Mucosa of gallbladder (tissue), 1 donor: ENCODE measurements at regions not wholly inside any gene's neighbourhood (a gene's known extent, or its start where the extent isn't known, plus 50 kb on each side); places are given as distances from the start of the nearest gene placed in this dataset.

Source experiments
- DNase-seq: peaks from one replicate; pipeline ENCODE4 v3.0.0-alpha.2; 2020; ENCODE audit warnings: low spot score
- donor health status: DM: no; HTN: no; CAD: no.

DNA sequence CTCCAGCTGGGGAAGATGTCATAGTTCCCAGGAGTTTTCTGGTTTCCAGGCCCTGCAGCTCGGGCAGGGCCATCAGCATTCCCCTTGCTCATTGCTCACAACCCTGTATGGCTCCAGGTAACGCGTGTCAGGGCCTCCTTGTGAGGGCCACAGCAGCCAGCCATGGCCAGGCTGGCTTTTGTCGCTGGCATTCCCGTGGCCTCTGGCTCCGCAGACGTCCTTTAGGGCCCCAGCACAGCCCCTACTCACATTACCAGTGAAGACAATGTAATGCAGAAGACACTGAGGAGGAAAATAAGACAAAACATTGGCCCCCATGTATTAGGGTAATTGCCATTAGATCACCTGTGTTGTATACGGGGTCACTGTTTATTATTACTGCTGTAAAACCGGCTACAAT is 1799.0 kb downstream of the TP53TG3F start:
- no peak for DNase-seq

DNA sequence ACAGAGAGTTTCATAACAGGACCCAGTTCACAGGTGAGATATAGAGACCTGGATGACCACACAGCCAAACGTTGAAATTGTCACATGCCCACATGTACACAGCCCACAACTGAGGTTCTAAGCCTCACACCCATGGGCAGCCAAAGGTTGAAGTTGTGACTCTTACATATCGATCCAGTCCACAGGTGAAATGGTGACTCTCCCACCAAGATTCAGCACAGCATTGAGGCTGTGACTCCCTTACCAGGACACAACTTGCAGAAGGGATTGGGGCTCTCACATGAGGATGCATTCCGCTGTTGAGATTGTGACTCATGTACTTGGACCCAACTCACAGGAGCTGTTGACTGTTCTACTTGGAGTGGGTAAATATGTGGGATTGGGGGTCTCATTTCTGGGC is 1836.4 kb downstream of the TP53TG3F start:
- no peak for DNase-seq

DNA sequence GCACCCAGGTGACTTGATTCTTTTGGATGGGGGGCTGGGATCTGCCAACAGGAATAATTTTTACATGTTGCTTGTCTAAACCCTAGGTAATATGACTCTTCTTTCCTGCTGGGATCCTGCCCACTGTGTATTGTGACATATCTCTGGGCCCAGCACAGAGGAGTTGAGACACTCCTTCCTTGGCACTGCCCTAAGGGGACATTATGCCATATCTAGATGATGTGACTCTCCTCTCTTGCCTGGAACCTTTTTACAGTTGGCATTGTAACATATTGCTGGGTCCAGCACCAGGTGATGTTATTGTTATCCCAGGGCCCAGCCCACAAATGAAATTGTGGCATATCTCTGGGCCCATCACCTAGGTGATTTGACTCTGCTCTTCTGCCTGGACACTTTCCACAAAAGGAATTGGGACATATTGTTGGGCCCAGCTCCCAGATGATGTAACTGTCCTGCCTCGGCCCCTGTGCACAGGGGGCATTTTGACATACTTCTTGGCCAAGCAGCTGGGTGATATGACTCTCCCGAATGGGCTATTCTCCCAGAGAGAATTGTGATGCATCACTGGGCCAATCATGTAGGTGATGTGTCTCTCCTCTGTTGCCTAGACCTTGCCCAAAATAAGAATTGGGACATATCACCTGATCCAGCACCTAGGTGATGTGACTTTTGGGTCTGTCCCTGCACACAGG is 1837.7 kb downstream of the TP53TG3F start:
- DNase-seq = no peak

DNA sequence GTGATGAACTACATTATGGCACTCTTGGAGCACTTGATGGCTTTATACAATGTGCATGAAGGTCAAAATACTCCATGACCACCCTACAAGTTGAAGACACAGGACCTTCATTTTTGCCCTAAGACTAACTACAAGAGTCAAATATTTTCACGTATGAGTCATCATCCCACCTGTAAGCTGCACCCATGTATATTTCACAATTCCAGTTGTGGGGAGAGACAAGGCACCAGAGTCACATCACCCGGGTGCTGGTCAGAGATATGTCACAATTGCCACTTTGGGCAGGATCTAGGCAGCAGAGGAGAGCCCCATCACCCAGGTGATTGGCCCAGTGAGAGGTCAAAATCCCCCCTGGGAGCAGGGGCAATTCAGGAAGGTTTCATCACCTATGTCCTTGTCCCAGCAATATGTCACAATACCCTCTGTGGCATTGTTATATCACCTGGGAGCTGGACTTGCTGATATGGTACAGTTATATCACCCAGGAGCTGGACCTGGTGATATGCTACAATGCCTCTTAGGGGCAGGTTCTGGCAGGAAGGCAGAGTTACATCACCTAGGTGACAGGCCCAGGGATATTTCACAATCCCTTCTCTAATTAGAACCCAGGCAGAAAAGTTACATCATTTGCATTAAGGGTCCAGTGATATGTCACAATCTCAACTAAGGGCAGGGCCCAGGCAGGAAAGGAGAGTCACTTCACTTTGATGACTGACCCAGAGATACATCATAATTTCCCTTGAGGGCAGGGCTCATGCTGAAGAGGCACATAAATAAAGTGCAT is 1839.2 kb downstream of the TP53TG3F start:
- DNase-seq = no peak

DNA sequence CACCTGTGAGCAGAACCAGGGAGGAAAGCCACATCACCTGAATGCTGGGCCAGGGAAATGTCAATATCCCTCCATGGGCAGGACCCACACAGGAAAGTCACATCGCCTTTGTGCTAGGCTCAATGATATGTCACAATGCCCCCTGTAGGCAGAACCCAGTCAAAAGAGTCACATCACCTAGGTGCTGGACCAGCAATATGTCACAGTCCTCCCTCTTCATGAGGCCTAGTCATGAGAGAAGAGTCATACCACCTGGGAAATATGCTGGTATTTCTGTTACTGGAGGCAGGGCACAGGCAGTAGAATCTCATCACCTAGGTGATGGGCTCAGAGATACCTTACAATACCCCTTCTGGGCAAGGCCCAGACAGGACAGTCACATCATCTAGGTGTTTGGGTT is 1843.4 kb downstream of the TP53TG3F start:
- DNase-seq = no peak

DNA sequence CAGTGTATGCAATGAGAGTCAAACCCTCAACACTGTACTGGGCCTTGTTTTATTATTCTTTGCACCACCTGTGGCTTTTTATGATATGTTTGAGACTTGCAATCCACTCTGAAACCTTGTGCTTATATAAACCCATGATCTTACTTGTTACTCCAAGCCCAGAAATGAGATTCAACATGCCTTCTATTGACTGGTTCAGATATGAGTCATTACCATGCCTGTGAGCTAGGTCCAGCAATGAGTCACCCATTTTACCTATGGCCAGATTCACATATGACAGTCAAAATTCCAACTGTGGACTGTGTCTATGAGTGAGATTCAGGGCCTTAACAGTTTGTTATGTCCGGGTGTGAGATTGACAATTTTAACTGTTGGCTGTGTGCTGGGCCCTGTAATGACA is 1846.1 kb downstream of the TP53TG3F start:
- DNase-seq = no peak

DNA sequence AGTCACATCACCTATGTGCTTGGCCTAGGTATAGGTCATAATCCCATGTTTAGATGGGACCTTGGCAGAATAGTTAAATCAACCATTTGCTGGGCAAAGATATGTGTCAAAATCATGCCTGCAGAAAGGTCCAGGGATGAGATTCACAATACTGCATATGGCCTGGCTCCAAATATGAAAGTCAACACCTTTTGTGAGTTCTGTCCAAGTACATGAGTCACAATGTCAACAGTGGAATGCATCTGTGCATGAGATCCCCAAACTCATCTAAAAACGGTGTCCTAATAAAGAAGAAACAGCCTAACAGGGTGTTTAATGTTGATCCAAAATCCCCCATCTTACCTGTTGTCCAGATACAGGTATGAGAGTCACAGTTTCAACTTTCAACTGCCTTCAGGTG is 1847.5 kb downstream of the TP53TG3F start:
- DNase-seq = no peak

DNA sequence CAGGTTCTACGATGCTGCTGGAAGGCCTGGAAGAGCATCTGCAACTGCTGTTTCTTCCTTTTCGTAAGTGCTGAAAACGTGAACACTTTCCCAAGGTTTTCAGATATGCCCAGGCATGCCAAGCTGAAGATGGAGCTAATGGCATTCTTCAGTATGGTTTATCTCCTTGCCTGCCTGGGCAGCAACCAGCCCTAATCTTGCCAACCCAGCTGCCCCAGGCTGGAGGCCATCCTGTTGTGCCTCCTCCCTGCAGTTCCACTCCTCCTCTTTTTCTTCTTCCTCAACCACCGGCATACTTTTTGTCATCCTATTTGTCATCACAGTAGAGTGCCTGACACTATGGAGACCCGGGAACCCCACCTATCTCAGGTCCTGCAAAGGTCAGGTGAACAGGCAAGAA is 1849.3 kb downstream of the TP53TG3F start:
- DNase-seq = no peak

DNA sequence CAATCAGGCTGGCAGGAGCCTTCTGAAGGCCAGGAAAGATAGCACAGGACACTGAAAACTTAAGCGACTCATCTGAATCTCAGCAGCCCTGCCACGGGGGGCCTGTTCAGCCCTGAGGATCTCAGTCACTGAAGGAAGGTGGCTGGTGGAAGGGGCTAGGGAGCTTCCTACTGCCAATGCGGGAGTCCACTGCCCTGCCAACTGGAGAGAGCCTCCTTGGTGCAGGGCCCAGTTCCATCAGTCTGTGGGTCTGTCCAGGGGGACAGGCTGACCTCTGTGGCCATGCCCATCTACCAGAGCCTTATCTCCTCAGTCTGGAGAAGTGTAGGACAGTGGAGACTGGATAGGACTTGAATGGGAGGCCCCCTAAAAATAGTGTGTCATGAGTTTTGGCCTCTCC is 1851.6 kb downstream of the TP53TG3F start:
- DNase-seq = no peak

DNA sequence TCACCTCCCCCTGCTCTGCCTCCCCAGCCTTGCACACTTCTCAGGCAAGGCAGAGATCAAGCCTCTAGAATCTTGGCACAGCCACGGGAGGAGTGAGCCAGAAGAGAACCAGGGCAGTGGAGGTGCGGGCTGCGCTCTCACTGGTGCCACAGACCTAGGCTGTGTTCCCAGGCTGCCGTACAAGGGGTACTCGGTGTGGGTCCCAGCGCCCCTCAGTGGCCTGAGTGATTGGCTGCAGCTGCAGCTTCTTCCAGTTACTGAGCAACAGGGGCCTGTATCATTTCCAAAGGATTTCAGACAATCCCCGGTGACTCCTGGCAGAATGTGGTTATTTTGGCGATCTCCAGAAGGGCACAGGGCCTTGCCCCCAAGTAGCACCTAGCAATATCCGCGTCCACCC is 1852.1 kb downstream of the TP53TG3F start:
- DNase-seq = no peak

DNA sequence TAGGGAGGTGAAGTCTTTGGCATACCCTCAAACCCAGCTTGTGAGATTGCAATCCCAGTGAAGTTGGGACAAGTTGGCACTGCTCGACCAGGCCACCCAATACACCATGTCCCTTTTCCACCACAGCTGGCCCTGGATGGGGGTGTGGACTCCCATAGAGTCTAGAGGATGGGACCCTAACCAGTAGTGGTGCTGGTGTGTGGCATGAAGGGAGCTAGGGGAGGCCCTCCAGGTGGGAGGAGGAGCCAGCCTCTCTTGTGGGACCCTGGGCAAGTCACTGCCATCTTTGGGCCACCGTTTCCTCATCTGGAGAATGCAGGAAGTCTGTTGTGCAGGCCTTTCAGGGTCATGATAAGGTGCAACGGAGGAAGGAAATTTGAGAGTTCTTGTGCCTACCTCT is 1854.9 kb downstream of the TP53TG3F start:
- DNase-seq = no peak

DNA sequence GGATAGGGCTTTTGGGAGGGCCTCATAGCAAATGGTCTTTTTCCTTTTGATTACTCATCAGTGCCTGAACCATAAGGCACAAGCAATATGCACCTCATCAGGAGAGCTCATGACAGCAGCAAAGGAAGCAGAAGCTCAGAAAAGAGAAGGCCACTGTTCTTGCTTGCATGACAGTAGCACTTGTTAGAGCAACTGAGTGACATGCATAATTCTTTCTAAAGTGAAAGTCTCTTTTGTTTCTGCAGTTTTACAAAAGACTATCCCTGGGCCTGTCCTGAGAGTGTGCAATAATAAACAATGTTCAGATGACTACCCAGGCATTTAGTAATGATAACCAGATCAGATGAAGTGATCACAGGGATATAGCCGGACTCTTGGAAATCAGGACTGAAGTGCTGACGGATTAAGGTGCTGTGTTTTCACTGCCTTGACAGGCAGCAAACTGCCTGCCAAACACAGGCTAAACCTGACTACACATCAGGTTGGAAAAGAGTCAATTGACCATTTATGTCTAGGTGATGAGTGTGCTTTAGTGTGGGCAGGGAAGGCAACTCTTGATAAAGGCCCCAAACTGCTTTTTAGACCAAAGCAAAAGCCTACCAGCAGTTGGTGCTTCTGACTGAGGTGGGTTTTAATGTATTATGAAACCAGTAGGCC is 1860.3 kb downstream of the TP53TG3F start:
- DNase-seq = no peak

DNA sequence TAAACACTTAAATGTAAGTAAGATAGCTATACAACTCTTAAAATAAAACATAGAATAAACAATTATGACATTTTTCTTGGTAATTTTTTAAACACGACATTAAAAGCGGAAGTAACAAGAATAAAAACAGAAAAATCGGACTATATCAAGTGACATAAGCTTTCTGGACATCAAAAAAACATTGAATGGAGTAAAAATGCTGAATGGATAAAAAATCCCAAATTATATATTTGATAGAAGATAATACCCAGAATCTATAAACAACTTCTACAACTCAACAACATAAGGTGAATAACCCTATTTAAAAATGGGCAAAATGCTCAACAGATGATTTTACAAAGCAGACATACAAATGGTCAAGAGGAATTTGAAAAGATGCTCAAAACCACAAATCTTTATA is 1866.5 kb downstream of the TP53TG3F start:
- no peak for DNase-seq

DNA sequence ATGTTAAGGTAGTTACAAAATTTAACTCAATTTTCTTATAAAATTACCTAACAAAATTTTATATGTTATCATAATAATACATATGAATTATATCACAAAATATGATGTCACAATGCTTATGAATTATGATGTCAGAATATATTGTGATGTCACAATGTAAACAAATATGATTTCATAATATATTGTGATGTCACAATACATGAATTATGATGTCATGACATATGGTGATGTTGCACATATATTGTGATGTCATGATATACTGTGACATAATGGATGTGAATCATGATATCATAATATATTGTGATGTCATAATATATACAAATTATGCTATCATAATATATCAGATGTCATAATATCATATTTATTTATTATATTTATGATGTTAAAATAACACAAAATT is 1879.9 kb downstream of the TP53TG3F start:
- no peak for DNase-seq

DNA sequence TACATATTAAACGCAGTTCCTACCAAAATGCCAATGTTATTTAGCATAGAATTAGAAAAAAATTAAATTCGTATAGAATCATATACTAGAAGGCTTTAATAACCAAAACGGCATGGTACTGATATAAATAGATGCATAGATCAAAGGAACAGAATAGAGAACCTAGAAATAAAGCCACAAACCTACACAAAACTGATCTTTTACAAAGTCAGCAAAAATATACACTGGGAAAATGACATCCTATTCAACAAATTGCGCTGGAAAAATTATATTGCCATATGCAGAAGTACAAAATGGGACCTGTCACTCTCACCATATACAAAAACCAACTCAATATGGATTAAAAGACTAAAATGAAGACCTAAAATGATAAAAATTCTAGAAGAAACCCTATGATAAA is 1882.6 kb downstream of the TP53TG3F start:
- DNase-seq = no peak

DNA sequence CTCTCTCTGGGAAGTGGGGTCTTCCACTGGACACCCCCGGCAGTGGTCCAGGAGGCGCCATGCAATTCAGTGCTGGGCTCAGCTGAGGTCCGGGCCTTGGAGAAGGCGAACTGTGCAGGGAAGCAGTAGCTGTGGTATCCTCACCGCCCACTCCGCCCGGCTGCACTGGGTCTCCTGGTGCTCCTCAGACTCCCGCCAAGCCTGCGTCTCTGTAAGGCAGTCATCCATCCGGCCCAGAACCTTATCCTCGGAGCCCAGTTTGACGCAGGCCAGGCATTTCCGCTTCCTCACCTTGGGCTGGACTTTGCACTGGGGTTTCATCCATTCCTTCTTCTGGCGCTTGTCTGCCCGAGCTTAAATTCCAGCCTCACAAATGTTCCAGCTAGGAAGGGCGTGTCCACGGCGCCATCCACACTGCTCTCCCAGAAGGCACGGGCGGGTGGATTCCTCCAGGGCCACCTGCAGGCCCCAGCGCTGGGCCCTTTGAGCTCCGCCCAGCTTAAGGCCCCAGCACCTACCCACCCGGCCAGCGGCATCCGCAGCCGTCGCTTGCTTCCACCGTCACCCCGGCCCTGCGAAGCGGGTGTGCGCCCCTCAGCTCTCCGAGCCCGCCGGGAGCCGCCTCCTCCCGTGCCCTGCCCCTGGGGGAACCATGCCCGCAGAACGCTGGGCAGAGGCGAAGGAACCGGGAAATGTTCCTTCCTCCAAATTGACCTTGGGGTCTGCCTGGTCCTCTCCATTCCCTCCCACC is 1884.8 kb downstream of the TP53TG3F start:
- DNase-seq = no peak

DNA sequence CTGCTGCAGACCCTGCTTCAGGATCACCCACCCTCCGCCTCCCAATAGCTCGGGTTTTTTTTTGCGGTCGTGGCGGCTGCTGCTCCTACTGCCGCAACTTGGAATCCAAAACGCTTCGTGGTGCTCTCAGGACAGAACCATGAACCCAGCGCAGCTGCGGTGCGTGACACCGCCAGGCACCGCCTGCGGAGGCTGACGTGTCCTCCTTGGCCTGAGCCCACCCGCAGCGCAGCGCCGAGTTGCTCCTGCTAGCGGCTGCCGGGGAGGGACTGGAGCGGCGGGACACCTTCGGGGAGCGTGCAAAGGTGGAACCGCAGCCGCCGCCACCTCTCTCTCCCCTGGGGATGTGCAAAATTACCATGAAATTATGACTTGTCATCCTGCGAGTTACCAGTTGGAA is 1893.0 kb downstream of the TP53TG3F start:
- no peak for DNase-seq

DNA sequence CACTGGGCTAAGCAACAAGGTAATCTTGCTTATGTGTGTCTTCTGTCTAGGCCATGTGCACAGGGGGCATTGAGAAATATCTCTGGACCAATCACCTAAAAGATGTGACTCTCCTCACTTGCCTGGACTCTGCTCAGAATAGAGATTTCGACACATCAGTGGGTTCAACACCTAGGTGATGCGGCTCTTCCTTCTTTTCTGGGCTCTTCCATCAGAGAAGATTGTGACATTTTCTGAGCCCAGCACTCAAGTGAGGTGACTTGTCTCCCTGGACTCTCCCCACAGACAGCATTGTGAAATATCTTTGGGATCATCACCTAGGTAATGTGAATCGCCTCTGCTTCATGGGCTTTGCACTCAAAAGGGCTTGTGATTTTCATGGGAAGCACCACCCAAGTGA is 1904.1 kb downstream of the TP53TG3F start:
- DNase-seq = no peak

DNA sequence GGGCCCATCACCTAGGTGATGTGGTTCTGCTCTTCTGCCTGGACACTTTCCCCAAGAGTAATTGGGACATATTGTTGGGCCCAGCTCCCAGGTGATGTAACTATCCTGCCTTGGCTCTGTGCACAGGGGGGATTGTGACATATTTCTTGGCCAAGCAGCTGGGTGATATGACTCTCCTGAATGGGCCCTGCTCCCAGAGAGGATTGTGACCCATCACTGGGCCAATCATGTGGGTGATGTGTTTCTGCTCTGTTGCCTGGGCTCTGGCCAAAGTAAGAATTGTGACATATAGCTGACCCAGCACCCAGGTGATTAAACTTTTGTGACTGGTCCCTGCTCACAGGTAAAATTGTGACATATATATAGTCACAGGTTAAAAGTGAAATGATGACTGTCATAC is 1904.9 kb downstream of the TP53TG3F start:
- no peak for DNase-seq

DNA sequence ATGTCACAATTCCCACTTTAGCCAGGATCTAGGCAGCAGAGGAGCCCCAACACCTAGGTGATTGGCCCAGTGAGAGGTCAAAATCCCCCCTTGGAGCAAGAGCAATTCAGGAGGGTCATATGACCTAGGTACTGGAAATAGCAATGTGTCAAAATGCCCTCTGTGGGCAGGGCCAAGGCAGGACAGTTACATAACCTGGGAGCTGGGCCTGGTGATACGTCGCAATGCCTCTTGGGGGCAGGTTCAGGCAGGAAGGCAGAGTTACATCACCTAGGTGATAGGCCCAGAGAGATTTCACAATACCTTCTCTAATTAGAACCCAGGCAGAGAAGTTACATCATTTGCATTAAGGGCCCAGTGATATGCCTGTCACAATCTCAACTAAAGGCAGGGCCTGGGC is 1906.3 kb downstream of the TP53TG3F start:
- DNase-seq = no peak

DNA sequence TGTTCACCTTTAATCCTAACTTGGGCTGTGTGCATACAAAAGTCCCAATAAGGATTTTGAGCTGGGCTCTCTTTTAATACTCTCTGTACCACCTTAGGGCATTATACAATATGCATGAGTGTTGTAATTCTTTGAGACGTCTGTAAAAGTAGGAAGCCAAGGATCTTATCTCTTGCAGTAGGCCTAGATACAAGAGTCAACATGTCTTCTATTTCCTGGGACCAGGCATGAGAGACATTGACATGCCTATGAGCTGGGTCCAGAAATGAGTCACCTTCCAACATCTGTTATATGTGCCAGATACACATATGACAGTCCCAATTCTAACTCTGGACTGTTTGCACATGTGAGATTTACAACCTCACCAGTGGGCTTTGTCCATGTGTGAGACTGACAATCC is 1911.2 kb downstream of the TP53TG3F start:
- no peak for DNase-seq

DNA sequence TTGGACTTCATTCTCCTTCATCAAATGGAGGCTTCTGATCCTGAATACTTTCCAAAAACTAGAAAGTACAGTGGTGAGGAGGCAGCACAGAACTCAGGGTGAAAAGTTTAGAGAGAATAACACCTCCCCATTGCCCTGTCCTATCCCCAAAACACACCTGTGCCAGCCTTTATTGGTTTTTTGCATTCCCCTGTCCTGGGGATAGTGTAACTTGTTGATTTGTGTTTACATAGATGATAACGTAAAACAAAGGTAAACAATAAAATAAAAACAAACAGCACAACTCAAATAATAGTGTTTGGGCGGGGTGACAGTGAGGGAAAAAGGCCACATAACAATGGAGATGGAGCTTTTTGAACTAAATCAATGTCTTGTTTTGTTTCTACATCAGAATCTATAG is 1917.7 kb downstream of the TP53TG3F start:
- DNase-seq = no peak
